Left hindlimb (tissue), 1 donor: ENCODE measurements at regions not wholly inside any gene's neighbourhood (a gene's known extent, or its start where the extent isn't known, plus 50 kb on each side); places are given as distances from the start of the nearest gene placed in this dataset.

Experiments
- DNase-seq: peaks from one replicate; pipeline ENCODE4 v3.0.0-alpha.2; 2018

DNA sequence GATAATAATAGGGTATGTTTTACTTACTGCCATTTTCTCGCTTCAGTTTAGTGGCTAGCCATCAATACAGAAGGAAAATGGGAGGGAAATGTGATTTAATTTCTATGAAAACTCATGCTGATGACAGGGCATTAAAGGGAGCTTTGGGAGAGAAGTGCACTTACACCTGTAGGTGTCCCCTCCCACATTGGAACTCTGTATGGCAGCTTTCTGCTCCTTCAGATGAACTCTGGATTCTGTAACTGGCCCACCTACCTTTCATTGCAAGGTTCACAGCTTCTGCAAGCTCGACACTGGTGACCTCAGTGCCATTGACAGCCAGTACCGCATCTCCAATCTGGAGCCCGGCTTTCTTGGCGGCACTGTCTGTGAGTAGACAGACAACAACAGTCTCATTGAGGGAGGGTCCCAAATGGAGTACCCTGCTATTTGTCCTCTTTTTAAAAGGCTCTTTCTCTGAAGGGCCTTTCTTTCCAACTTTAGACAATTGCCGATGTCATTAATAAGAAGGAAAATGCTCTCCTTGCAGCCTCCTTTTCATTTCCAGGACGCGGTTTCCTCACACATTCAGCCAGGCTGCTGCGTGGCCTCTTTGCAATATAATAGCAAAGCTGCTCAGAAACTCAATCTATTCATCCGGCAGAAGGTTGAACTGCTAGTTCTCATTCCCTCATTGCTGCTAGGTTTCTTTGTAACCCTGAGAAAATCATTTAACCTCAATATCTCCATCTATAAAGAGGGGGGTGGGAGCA lies 63.6 kb downstream of the NUDT12 start:
- DNase-seq = no peak

DNA sequence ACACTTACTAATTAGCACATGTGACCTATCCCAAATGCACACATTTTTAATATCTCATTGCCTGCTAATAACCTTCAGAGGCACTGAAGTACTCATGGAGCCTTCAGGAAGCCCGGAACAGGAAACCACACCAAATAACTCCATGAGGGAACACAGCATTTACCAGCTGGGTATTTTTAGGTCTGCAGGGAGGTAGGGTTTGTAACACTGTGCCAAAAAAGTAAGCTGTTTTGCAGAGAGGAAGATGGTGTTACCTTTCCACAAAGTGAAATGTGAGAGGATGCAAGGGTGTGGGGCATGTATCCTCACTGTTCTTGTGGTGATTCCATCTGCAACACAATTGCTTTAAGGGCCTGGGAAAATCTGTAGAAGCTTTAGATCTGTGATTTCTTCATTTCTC lies 64.4 kb downstream of the NUDT12 start:
- no peak for DNase-seq

DNA sequence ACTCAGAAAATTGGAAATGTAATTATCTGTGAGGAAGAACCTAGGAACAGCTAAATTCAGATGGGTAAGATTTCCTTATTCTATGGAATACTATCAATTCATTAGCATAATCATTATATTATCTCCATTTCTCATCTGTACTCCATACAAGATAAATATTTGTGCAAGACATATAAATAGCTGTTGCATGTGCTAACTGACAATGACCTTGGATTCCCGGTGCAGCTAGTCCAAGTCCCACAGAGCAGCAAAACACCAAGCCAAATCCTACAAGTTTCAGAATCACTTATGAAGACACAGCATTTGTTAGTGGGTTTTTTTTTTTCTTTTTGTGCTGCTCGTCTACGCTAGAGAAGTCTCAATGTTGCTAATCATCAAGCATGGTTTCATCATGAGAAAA lies 64.8 kb downstream of the NUDT12 start:
- no peak for DNase-seq

DNA sequence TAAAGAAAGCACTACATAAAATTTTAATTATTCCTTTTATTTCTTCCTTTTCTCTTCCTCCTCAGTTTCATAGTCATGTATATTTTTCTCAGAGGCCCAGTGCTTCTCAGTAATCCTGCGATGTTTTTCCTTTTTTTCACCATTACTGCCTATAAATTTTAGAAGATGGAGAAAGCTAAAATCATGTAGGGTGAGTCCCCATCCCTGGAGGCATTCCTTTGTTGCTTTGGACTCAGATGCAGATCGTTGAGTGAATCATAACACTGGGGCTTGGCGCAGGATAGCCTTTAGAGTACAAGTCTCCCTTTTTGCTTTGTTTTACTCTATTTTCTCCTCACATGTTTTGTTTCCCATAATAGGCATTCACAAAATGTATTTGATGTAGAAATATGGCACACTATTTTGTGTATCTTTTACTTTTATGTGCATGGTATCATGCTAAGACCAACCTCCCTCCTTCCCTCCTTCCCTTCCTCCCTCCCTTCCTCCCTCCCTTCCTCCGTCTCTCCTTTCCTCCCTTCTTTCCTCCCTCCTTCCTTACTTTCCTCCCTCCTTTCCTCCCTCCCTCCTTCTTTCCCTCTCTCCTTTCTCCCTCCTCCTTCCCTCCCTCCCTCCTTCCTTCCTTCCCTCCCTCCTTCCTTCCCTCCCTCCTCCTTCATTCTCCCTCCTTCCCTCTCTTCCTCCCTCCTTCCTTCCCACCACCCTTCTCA lies 72.4 kb downstream of the NUDT12 start:
- no peak for DNase-seq

DNA sequence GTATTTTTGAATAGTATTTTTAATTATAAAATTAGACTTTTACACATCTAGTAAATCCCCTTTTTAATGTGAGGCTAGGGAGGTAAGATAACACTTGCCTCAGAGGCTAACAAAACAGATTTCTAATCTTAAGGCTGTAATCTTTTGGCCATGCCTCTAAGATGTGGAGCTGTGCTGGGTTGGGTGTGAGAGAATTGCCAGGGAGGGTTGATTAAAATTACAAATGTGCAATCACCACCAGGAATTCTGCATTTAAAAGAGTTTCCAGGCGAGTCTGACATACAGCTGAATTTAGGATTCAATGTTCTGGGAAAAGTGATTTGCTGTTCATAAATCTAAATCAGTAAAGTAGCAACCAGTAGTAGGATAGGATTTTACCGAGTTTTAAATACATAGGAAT lies 73.3 kb downstream of the NUDT12 start:
- no peak for DNase-seq

DNA sequence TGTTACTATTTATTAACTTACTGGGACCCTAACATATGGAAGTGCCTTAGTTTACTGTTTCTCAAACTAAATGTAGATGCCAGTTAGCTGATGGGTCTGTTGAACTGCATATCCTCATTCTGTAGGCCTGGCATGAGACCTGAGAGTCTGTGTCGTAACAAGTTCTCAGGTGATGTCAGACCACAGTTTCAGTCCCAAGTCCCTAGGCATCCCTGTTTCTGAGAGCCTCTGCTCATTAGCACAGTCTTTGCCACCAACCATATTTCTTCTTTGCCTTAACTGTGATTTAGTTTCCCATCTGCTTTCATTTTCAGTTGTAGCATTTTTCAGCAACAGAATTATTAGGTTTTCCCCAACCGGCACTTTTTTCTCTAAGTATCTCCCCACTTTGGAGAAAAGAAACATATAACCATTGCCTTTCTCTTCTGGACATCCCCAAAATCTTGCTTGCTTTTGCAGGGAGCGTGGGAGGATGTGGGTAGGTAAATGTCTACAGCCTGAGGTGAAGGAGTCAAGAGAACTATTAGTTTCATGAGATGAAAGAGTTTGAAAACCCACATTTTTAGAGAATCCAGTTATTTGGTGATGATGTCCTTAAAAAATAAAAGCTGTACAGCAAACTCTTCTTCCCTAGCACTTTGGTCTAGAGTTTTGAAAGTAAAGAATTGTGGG lies 74.6 kb downstream of the NUDT12 start:
- no peak for DNase-seq

DNA sequence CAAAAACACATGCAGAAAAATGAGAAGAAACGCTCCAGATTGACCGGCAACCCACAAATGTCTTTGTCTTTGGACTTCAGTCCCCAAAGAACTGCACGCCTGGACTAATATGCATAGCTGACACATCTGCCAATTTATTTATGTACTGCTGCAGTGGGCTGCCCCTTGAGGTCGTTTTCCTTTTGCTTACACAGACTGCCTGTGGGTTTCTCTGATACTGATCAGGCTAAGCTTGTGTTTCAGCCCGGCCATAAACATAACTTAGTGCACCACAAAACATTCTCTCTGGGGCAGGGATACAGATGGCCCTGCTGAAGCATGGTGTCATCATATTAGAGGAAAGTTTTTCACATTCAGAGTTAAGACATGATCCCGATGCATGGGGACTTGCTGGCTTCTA lies 75.4 kb downstream of the NUDT12 start:
- peak; percentile 34 for DNase-seq

DNA sequence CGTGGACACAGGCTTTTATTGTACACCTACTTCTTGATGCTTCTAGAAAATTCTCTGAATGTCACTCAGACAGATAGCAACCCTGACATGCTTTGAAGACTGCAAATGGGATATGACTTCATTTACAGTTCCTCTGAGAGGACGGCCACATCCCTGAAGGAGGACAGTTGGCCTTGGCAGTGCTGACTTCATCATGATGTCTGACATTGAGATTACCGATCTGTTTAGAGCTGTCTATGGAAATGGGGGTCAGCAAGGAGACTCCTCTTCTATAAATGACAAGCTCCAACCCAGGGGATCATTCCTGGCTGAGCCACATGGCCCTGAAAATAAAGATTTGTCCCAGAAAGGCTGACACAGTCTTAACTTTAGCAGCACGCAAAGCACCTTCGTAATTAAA lies 75.8 kb downstream of the NUDT12 start:
- DNase-seq = no peak

DNA sequence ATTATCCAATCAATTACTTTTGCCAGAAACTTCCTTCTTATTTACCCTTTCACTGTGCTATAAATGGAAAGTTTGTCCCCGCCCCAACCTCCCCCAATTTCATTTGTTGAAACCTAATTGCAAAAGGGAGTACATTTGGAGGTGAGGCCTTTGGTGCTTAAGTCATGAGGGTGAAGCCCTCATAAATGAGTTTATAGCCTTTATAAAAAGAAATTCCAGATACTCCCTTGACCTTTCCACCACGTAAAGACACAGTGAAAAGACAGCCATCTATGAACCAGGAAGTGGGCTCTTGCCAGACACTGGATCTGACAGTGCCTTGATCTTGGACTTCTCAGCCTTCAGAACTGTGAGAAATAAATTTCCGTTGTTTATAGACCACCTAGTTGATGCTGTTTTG lies 82.3 kb downstream of the NUDT12 start:
- no peak for DNase-seq

DNA sequence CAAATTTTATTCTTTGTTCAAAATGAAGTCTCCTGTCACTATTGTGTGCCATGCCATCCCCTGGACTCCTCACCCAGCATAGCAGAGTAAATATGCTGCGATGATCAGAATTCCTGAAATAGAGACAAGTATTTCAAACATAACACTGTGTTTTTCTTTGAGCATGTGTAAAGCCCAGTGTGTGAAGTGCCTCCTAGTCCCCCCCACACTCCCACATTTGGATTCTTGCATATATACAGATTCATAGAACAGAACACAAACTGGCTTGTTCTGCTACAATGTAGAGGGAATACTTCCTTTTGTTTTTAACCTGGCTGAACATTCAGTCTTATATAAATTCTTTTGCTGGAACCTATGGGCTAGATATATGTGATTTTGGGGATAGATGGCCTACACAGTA lies 84.9 kb downstream of the NUDT12 start:
- no peak for DNase-seq

DNA sequence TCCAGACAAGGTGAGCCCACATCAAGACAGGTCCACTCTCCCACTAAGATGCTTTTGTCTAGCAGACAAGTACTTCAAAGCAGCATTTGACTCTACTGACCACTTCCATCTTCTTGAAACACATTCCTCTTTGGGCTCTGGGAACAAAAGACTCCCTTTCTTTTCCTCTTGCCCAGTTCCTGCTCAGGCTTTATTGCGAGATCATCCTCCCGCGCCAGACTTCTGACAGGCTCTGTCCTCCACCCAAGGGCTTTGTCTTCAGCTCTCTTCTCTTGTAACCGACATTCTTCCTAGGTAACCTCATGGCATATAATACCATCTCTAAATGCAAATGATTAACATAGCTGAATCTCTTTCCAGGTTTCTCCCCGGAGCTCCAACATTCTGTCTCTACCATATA lies 85.8 kb downstream of the NUDT12 start:
- no peak for DNase-seq

DNA sequence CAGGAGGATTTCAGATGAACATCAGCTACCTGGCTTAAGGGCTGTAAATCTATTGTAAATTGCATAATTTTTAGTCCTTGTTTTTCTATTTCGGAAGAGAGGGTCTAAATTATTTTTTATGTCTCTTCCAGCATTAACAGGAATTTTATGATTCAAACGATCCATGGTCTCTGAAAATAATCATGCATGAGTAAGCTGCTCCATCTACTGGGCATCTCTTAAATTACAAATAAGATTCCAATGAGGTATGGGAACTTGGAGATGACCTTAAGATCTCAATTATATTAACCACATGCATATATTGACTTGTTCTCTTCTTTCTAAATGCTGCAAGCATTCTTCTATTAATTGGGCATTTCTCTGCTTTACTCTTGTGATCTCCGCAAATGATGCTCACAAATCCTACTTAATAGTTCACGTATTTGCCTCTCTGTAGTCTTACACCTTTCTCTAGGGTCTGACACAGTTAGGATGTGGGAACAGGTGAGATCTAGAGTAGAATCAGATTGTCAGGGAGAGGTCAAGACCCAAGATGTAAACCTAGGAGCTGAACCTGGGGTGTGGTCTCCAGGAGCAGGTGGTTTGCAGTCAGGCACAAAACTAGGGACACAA lies 86.9 kb downstream of the NUDT12 start:
- no peak for DNase-seq

DNA sequence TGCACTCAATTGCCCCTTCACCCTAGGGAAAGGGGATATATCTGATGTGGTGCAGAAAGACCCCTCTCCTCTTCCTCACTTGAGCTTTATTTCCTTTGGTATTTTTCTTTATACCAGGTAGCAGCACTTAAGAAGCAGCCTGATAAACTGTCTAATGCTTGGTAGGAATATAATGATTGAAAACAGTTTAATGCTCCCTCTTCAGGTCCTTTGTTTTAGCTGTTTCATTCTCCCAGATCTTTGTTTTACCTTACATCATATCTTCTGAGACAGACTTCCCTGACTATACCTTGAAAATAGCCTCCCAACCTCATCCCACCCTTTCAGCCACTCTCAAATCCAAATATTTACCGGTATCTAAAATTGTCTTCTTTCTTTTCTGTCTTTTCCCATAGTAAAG lies 87.9 kb downstream of the NUDT12 start:
- DNase-seq = no peak

DNA sequence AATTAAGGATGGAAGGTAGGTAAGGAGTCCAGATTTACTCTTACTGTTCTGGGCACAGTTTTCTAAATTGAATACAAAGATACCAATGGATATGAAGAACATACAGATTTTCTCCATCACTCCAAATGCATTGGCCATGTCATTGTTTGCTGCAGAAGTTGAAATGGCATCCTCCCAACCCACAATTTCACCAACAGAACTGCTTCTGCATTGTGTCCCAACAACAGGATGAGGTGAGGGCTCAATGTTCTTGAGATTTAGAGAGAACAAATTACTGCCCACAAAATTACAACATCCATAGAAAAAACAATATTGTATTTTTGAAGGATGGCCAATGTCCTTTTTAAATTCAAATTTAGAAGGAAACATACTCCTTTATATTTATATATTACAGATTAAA lies 88.9 kb downstream of the NUDT12 start:
- no peak for DNase-seq

DNA sequence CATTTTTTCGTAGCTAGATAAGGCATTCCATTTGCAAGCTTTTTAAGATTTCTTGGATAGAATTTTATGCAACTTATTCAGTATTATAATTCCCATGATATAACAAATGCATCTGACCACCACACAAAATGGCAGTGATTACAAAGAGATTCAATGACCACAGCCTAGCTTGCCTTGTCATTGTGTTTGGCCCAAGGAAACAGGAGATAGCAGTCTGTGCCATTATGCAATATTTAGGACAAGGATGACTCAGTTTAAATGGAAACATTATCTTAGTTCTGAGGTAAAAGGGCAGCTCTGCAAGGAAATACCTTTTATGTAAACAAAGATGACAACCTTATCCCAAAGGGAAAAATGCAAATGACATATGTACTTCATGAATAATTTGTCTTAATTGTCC lies 89.8 kb downstream of the NUDT12 start:
- DNase-seq = no peak

DNA sequence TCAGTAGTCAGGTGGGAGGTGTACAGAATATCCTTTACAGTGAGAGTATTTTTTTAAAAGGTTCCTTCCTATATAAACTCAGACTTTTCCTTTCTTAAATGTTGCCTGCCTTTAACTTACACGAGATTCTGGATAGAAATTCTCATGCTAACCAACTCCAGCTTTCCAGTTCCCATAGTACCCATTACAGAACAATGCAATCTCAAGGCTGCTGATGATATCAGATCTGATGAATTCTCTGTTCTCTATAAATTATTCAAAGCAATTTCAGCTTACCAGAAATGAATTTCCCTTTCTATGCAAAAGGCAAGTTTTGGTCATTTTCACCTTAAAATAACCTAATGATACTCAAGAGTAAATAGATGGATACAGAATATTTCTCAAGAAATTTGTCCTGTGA lies 90.3 kb downstream of the NUDT12 start:
- no peak for DNase-seq

DNA sequence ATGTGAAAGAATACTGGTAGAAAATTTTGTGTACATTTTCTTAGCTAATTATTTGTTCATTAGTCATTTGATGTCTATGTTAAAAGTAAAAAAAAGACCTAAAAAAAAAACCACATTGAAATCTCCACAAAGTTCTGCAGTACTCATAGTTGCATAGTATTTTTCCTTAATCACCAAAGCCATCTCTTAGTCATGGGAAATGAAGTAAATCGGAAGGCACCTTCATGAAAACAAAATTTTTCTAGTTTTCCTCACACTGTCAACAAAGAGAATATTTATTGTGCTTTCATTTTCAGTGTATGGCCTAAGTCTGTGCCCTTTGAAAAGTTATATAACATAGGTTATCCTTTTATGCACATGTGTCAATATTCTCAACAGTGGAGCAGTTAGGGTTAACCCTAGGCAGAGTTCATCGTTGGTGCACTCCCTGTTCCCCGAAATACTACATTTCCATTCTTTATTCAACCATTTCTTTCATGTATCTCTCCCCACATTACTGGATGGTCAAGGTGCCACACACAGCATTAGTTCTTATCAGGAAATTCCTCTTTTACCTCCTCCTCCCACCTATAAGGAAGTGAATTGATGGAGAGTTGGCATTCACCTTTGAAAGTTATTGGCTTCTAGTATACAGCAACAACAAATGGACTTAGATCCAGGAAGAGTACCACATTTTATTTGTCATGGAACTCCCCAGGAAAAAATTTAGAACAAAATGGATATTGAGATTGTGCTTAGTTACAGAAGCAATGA lies 93.1 kb downstream of the NUDT12 start:
- no peak for DNase-seq

DNA sequence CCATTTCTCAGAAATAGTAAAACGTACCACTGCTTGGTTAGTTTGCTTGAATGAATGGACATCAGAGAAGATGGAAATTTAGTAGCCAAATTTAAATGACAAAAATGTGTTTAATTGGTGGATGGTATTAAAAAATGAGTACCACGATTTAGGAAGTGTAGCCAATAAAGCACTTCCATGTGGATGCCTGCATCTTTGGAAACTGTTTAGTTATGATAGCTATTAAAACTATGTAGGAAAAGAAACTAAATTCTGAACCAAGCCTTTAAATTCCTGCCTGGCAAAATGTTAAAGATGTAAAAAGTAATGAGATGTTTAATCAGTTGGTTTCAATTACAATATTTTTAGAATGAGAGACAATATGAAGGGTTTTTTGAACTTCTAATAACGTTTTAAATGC lies 94.8 kb downstream of the NUDT12 start:
- no peak for DNase-seq

DNA sequence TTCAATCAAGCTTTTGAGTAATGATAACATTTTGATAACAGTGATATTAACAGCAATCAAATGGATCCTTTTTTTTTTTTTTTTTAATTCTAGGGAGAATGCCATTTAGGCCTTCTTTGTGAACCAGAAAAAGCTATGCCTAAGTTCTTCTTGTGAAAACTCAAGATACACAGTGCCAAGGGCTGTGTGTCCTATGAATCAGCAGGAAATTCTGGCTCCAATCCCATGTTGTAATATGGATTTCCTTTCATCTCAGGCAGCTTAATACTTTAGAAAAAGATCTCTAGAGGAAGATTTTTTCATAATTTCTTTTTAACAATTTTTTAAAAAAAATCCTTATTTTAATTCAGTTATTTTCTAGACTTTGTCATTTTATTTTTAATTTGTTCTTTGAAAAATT lies 96.1 kb downstream of the NUDT12 start:
- no peak for DNase-seq

DNA sequence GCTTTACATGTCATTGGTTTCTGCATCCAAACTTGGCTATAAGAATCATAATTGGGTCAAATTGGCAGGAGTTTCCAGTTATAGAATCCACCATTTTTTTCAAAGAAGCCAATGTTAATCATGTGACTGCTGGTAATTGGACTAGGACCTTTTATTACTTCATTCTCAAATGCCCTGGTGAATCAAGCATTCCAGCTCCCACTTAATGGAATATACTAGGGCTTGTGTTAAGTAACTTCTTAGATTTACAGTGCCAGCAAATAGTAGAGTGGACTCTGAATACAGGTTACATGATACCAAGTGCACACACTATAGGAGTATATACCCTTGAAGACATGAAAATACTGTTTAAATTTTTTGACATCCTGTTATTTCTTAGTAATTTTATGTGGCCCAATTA lies 96.7 kb downstream of the NUDT12 start:
- DNase-seq = no peak

DNA sequence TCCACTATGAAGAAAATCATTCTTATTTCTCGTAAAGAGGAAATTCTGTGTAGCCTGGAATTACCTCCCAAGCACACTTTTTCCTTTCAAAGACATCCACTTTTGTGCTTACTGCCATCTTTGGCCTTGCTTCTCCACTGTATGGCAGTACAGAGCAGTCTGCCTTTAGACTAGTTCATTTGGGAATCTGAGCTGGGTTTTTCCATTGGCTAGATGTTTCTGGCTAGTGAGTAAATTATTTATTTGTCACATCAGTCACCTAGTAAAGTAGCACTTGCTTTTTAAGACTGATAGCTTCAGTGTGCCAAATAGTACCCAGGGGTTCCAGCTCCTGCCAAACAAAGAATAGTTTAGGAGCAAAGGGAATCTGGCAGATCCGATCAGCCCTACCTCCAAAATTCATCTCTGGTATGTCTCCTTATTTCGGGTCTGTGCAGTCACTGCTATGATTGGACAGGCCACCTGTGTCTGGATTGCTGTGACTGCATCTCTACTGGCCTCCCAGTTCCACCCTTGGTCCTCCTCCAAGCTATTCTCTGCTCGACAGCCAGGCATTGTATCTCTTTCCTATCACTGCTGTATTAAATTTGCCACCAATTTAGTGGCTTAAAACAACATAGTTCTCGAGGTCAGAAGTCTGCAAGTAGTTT lies 97.6 kb downstream of the NUDT12 start:
- no peak for DNase-seq

DNA sequence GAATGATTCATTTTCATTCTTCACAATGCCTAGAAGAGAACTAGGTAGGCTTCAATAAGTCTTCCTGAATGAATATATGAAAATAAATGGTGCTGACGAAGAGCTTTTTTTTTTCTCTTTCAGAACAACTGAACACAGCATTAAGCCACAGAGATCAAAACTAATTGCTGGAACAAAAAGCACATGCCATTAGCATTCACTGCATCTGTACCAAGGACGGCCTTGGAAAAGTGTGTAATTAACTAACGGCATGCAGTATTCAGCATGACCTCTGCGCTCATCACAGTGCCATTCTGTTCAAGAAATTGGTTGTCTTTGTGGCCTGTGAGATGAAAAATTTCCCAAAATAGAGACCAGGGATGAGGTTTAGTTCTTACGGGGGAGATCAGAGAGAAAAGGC lies 99.3 kb downstream of the NUDT12 start:
- DNase-seq = no peak

DNA sequence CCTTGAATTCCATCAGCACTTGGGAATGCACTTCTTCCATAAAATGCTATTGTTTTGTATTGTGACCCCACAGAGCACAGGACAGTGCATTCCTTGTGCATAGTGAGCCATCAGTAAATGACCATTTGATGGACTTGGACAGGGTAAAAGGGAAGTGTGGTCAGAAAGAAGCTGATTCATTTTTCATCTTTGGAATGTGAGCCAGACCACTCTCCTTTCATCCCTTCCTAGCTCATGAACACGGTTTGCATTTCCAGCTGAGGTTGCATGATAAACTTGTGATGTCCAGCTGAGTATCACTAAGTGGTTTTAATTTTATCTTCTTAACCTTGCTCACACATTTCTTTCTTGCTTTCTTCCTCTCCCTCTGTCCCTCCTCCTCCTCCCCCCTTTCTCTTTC lies 101.3 kb downstream of the NUDT12 start:
- no peak for DNase-seq
